DOHH2 (cell line): ENCODE measurements at regions not wholly inside any gene's neighbourhood (a gene's known extent, or its start where the extent isn't known, plus 50 kb on each side); places are given as distances from the start of the nearest gene placed in this dataset.

Experiments
- EZH2phosphoT487 ChIP-seq: fragments of 200-600 bp; sonication (generic); IDR thresholded peaks from 2 replicates; pipeline ENCODE4 v1.6.1; 2017; ENCODE audit warnings: borderline replicate concordance, mild to moderate bottlenecking, antibody characterized with exemption, low read length, moderate library complexity, mixed read lengths
- TF ChIP-seq, protein P1 (sequence below): fragments of 200-600 bp; sonication (generic); IDR thresholded peaks from one replicate; pipeline ENCODE4 v1.5.1; 2014; ENCODE audit warnings: antibody characterized with exemption, mild to moderate bottlenecking, low read depth, low read length; ENCODE audit not compliant: poor library complexity, severe bottlenecking

- TF ChIP-seq, protein P1, sequence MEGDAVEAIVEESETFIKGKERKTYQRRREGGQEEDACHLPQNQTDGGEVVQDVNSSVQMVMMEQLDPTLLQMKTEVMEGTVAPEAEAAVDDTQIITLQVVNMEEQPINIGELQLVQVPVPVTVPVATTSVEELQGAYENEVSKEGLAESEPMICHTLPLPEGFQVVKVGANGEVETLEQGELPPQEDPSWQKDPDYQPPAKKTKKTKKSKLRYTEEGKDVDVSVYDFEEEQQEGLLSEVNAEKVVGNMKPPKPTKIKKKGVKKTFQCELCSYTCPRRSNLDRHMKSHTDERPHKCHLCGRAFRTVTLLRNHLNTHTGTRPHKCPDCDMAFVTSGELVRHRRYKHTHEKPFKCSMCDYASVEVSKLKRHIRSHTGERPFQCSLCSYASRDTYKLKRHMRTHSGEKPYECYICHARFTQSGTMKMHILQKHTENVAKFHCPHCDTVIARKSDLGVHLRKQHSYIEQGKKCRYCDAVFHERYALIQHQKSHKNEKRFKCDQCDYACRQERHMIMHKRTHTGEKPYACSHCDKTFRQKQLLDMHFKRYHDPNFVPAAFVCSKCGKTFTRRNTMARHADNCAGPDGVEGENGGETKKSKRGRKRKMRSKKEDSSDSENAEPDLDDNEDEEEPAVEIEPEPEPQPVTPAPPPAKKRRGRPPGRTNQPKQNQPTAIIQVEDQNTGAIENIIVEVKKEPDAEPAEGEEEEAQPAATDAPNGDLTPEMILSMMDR: no peak
- TF ChIP-seq EZH2phosphoT487: no peak
These were observed 71.6 kb upstream of the EFEMP1 start for GRCh38 chr2:55995211-55995610.
